HG03575 (cell line): ENCODE measurements at regions not wholly inside any gene's neighbourhood (a gene's known extent, or its start where the extent isn't known, plus 50 kb on each side); places are given as distances from the start of the nearest gene placed in this dataset.
"Not testable (repeated sequence)": the region's sequence is repeated elsewhere in the genome, so short reads cannot be mapped to it uniquely, and the experiment has no call there.

Source experiments
- ATAC-seq: cut with Tn5 transposase; IDR thresholded peaks from one replicate; pipeline ENCODE4 v1.9.1; 2021; ENCODE audit not compliant: unreplicated experiment, insufficient number of reproducible peaks, low FRiP score; ENCODE audit errors: extremely low read depth

DNA sequence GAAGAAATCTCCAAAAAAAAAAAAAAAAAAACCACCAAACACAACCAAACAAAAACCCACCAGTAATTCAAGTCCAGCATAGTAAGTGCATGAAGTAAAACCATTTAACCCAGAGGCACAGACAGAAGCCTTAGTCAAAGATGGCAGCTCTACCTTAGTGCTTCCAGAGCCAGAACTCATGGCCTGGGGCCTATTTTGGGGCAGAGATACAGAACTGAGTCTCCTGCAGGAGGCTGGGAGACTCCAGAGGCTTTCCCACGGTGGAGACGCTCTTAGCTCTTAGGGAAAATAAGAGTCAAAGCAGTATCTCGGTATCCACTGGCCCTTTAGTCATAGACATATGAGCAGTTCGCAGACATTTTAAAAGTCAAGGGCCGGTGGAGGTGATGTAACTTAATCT lies 129.5 kb downstream of the GPX5 start:
- ATAC-seq = no peak

DNA sequence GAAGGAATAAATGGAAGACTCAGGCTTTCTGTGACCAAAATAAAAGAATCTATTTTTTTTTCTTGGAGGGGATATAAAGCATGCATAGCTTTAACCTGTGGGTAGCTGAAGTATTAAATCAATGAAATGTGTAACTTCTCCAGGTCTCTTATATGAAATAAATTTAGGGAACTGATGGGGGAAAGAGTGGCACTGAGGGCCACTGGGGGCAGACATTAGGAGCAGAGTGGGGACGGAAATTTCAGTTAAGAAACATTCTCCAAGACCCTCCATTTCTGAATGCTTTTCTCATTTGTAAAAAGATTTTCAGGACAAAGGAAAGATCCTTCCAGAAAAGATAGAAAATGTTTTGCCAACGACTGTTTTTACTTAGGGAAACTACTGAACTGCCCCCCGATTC lies 131.0 kb downstream of the GPX5 start:
- ATAC-seq = no peak

DNA sequence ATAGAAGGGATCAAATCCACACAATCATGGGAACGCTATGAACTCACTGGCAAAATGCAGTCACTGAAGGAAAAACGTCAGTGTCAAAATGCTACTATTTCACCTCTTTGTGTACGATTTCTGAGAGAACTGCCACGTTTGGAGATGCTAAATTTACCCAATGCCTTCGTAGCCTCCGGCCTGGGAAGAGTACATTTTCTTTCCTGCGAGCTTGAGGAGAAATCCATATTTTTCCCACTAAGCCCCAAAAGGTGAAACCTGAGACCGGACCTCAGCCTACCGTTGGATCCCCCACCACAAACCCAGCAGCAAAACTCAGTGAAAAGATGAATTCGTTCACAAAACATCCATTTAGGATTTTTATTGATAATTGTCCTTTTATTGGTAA lies 131.7 kb downstream of the GPX5 start:
- no peak for ATAC-seq

DNA sequence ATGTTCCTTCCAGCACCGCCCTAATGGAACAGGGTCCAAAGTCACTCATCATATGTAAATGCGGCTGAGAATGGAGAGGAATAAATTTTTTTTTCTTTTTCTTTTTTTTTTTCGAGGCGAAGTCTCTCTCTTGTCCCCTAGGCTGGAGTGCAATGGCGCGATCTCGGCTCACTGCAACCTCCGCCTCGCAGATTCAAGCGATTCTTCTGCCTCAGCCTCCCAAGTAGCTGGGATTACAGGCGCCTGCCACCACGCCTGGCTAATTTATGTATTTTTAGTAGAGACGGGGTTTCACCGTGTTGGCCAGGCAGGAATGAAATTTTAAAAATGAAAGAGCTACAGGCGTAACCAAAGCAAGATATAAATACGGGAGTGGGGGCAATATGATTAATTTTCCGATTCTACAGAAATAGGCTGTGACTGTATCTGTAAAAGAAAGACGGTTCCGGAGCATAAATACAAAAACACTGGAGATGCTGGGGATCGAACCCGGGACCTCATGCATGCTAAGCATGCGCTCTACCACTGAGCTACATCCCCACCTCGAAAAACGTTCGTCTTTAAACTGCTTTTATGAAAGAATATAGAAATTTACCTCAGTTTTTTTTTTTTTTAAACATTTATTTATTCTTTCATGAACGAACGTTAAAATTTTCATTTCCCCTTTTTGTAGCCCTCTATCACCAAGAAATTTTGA lies 132.2 kb downstream of the GPX5 start:
- ATAC-seq = no peak

DNA sequence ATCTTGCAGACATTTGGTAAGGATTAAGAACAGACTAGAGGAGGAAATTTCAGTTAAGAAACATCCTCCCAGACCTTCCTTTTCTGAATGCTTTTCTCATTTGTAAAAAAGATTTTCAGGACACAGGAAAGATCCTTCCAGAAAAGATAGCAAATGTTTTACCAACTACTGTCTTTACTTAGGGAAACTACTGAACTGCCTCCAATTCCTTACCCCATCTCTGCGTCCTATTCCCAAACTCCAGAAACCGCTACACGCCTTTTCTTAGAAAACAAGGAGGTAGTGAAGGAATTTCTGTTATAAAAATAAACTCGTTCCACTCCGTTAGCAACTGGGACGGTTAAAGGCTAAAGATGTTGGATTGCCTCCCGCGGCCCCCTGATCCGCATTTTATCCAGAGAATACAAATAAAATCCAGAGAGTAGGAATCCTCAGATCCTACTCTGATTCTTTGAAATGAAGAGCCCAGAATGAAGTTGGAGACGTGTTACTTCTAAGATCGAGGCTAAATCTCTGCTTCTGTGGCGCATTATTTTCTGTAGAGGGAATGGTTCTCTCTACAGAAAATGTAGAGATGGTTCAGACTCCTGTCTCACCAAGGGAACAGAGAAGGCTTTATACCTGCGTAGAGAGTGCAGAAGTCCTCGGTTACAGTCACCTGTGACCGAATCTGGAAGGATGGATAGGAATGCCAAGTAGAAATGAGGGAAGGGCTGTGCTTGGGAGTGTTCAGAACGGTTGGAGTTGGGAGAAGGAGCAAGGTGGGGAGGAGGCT lies 133.0 kb downstream of the GPX5 start:
- no peak for ATAC-seq

DNA sequence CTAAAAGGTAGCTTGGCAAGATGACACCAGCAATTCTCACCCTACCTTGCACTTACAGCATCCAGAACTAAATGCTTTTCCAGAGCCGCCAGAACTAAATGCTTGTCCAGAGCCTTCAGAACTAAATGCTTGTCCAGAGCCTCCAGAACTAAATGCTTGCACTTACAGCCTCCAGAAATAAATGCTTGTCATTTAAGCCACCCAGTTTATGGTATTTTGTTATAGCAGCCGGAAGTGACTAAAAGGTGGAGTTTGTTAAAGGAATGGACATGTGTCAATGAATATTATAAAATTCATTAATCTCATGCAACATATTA lies 133.5 kb downstream of the GPX5 start:
- ATAC-seq = no peak

DNA sequence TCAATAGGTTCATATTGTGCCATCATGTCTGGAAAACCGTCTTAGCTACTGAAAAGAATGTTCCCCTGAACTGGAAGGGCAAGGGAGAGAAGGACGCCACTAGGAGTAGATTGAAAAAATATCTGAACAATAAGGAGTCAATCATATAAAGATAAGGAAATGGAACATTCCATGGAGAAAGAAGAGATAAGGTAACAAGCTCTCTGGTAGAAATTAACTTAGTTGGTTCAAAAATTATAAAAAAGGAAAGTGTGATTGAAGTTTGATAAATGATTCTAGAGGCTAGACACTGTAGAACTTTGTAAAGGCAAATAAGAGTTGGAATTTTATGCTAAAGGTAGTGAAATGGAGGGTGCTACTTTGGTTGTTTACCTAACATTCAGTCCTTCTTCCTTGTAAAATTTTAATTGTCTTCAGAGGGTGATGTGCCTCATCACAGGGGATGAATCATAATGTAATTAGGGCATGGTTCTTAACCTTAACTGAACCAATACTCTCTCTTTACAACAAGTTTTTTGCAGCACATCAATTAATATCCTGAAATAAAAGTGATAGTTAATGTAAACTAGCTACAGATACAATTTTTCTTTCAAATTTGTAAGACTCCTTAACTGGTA lies 135.5 kb downstream of the GPX5 start:
- ATAC-seq = no peak

DNA sequence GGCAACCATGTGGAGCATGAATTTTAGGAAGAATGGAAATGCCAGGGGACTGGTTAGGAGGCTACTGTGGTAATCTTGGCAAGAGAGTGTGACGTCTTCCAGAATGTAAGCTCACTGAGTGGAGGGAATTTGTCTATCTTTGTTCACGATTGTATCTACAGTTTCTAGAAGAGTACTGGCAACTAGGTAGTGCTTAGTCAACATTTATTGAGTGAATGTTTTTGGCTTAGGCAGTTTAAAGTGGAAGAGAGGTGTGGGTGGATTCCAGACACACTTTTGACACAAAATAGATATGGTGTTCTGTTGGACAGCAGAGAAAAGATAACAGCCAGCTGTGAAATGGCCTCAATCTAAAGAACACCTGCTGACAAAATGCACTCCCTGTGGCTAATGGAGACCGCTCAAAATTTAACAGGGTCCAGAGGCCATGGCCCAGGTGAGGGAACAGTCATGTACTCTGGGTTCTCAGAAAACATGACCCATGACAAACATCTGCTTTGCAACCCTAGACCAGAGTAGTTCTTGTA lies 139.3 kb downstream of the GPX5 start:
- ATAC-seq = no peak

DNA sequence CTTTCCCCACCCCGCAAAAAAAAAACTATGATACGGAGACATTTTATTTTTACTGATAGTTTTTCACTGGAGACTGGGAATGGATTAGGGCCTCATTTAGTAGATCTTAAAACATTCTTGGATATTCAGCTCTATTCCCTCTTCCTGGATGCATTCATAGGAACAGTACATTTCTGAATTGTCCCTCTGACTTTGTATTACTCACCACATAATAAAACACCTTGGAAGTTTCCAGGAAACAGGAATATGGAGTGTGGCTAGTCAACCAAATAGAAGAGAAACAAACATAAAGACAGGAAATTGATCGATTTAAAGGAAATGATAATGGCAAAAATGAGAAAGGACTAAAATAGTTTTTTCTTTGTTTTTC lies 147.7 kb downstream of the GPX5 start:
- no peak for ATAC-seq

DNA sequence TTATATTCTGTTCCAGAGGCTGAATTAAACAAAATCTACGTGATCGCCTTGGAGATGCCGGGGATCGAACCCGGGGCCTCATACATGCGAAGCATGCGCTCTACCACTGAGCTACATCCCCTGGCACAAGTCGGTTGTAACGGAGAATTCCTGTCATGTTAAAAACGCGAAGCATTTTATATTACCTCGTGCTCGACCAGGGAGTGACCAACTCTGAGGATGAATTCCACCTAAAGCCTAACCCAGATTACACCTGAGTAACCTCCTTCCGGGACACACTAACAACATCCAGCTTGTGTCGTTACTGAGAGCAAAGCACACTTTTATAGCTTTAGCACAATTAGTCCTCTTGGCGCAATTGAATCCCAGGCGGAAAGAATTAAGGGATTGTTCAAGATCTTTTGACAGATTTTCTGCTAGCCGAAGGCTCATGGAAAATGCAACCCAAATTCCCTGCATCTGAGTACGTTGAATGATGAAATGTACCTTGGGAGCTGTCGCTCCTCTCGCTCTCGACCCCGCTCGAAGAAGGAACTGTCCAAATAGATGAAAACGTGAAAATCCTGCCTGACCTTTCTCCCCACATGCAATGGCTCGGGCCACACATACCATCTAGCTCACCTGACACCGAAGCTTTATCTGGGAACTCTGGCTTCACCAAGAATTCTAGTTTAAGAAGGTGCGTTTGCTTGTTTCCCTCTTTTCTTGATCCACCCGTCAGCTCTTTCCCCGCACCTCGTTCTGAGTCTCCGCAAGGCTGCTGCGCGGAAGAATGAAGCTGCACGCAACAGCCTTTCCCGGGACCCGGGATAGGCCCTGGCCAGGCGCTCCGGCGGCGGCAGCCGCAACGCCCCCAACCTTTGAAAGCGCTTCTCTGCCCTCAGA lies 148.3 kb downstream of the GPX5 start:
- ATAC-seq = no peak

DNA sequence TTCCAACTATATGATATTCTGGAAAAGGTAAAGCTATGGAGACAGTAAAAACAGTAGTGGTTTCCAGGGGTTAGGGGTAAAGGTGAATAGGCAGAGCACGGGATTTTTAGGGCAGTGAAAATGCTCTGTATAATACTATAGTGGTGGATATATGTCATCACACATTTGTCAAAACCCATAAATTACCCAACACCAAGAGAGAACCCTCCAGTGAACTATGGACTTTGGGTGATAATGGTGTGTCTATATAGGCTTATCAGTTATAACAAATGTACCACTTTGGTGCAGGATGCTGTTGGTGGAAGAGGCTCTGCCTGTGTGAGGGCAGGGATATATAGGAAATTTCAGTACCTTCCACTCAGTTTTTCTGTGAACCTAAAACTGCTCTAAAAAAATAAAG lies 149.9 kb downstream of the GPX5 start:
- no peak for ATAC-seq

DNA sequence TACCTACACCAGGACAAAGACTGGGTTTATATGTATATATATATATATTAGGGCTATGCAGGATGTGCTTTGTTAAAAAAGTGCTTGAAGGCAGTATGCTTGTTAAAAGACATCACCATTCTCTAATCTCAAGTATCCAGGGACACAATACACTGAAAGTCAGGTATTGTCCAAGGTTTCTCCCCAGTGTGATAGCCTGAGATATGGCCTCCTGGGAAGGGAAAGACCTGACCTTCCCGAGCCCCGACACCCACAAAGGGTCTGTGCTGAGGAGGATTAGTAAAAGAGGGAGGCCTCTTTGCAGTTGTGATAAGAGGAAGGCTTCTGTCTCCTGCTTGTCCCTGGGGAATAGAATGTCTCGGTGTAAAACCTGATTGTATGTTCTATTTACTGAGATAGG lies 156.9 kb downstream of the GPX5 start:
- no peak for ATAC-seq

DNA sequence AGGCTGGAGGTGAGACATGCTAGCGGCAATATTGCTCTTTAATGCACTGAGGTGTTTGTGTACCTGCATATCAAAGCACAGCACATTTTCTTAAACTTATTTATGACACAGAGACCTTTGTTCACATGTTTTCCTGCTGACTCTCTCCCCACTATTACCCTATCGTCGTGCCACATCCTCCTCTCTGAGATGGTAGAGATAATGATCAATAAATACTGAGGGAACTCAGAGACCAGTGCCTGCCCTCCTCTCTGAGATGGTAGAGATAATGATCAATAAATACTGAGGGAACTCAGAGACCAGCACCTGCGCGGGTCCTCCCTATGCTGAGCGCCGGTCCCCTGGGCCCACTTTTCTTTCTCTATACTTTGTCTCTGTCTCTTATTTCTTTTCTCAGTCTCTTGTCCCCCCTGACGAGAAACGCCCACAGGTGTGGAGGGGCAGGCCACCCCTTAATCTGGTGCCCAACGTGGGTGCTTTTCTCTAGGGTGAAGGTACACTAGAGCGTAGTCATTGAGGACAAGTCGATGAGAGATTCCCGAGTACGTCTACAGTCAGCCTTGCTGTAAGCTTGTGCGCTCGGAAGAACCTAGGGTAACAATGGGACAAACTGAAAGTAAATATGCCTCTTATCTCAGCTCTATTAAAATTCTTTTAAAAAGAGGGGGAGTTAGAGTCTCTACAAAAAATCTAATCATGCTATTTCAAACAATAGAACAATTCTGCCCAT lies 157.4 kb downstream of the GPX5 start:
- not testable (repeated sequence) for ATAC-seq

DNA sequence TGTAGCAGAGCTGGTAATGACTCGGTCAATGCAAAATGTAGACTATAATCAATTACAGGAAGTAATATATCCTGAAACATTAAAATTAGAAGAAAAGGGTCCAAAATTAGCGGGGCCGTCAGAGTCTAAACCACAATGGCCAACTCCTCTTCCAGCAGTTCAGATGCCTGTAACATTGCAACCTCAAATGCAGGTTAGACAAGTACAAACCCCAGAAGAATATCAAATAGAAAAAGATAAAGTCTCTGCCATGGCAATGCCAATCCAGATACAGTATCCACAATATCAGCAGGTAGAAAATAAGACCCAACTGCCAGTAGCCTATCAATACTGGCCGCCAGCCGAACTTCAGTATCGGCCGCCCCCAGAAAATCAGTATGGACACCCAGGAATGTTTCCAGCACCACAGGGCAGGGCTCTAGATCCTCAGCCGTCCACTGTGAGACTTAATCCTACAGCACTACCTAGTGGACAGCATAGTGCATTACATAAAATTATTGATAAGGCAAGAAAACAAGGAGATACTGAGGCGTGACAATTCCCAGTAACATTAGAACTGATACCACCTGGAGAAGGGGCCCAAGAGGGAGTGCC lies 158.4 kb downstream of the GPX5 start:
- ATAC-seq = no peak

DNA sequence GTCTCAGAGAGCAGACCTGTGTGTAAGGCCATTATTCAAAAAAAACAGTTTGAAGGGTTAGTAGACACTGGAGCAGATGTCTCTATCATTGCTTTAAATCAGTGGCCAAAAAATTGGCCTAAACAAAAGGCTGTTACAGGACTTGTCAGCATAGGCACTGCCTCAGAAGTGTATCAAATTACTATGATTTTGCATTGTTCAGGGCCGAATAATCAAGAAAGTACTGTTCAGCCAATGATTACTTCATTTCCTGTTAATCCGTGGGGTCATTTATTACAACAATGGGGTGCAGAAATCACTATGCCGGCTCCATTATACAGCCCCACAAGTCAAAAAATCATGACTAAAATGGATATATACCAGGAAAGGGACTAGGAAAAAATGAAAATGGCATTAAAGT lies 160.3 kb downstream of the GPX5 start:
- ATAC-seq = not testable (repeated sequence)

DNA sequence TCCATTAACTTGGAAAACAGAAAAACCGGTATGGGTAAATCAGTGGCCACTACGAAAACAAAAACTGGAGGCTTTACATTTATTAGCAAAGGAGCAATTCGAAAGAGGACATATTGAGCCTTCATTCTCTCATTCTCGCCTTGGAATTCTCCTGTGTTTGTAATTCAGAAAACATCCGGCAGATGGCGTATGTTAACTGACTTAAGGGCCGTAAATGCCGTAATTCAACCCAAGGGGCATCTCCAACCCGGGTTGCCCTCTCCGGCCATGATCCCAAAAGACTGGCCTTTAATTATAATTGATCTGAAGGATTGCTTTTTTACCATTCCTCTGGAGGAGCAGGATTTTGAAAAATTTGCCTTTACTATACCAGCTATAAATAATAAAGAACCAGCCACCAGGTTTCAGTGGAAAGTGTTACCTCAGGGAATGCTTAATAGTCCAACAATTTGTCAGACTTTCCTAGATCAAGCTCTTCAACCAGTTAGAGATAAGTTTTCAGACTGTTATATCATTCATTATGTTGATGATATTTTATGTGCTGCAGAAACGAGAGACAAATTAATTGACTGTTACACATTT lies 160.9 kb downstream of the GPX5 start:
- ATAC-seq = not testable (repeated sequence)

DNA sequence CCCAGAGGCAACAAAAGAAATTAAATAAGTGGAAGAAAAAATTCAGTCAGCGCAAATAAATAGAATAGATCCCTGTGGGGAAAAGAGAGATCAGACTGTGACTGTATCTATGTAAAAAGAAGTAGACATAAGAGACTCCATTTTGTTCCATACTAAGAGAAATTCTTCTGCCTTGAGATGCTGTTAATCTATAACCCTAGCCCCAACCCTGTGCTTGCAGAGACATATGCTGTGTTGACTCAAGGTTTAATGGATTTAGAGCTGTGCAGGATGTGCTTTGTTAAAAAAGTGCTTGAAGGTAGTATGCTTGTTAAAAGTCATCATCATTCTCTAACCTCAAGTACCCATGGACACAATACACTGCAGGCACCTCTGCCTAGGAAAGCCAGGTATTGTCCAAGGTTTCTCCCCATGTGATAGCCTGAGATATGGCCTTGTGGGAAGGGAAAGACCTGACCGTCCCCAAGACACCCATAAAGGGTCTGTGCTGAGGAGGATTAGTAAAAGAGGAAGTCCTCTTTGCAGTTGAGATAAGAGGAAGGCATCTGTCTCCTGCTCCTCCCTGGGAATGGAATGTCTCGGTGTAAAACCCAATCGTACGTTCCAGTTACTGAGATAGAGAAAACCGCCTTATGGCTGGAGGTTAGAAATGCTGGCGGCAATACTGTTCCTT lies 161.8 kb downstream of the GPX5 start:
- not testable (repeated sequence) for ATAC-seq

DNA sequence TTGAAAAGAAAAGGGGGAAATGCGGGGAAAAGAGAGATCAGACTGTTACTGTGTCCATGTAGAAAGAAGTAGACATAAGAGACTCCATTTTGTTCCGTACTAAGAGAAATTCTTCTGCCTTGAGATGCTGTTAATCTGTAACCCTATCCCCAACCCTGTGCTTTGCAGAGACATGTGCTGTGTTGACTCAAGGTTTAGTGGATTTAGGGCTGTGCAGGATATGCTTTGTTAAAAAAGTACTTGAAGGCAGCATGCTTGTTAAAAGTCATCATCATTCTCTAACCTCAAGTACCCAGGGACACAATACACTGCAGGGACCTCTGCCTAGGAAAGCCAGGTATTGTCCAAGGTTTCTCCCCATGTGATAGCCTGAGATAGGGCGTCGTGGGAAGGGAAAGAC lies 166.3 kb downstream of the GPX5 start:
- not testable (repeated sequence) for ATAC-seq
